GM23338 (cell line): ENCODE measurements at regions not wholly inside any gene's neighbourhood (a gene's known extent, or its start where the extent isn't known, plus 50 kb on each side); places are given as distances from the start of the nearest gene placed in this dataset. TPM values are rescaled to one million over a fixed set of nuclear protein-coding genes. Genes with fewer than 3 reads are reported as not detected.

Experiments used
- ATAC-seq: fragments of 200-7000 bp; cut with Tn5 transposase; 3 replicates; pipeline ENCODE4 v1.9.1; 2020
- DNase-seq: peaks from one replicate; pipeline ENCODE4 v3.0.0-alpha.2; 2015; ENCODE audit warnings: low spot score
- H2AFZ ChIP-seq: fragments of 200-600 bp; sonication (generic); 2 replicates; pipeline ENCODE4 v1.8.0; 2016; ENCODE audit warnings: antibody characterized with exemption, mild to moderate bottlenecking, moderate library complexity
- H3F3A ChIP-seq: fragments of 200-600 bp; sonication (generic); replicated peaks from 2 replicates; pipeline ENCODE4 v1.8.0; 2017; ENCODE audit warnings: antibody characterized with exemption, mixed run types, low read depth
- H3K27ac ChIP-seq: fragments of 200-600 bp; sonication (generic); 2 replicates; pipeline ENCODE4 v1.6.1; 2016; ENCODE audit warnings: low read depth
- H3K27me3 ChIP-seq: fragments of 200-600 bp; sonication (generic); 2 replicates; pipeline ENCODE4 v1.8.0; 2016; ENCODE audit warnings: mild to moderate bottlenecking, mixed run types, moderate library complexity; ENCODE audit not compliant: insufficient read depth
- H3K36me3 ChIP-seq: fragments of 200-600 bp; sonication (generic); 2 replicates; pipeline ENCODE4 v1.8.0; 2016; ENCODE audit warnings: mild to moderate bottlenecking; ENCODE audit not compliant: insufficient read depth
- H3K4me1 ChIP-seq: fragments of 200-600 bp; sonication (generic); 2 replicates; pipeline ENCODE4 v1.8.0; 2016; ENCODE audit warnings: mild to moderate bottlenecking, moderate library complexity; ENCODE audit not compliant: insufficient read depth
- H3K4me2 ChIP-seq: fragments of 200-600 bp; sonication (generic); 2 replicates; pipeline ENCODE4 v1.7.1; 2017; ENCODE audit warnings: mixed run types
- H3K4me3 ChIP-seq: fragments of 200-600 bp; sonication (generic); 2 replicates; pipeline ENCODE4 v1.6.1; 2016; ENCODE audit warnings: mixed run types
- H3K79me2 ChIP-seq: fragments of 200-600 bp; sonication (generic); replicated peaks from 2 replicates; pipeline ENCODE4 v1.8.0; 2017; ENCODE audit warnings: mild to moderate bottlenecking; ENCODE audit not compliant: insufficient read depth
- H3K9me2 ChIP-seq: fragments of 200-600 bp; sonication (generic); 2 replicates; pipeline ENCODE4 v1.8.0; 2017; ENCODE audit not compliant: insufficient read depth
- H4K20me1 ChIP-seq: fragments of 200-600 bp; sonication (generic); replicated peaks from 2 replicates; pipeline ENCODE4 v1.8.0; 2017; ENCODE audit warnings: mild to moderate bottlenecking; ENCODE audit not compliant: insufficient read depth
- H3K27ac Mint-ChIP-seq: 2 replicates; pipeline ENCODE4 v1.8.0; 2020; ENCODE audit warnings: inconsistent platforms, mild to moderate bottlenecking, moderate library complexity, mixed read lengths
- H3K27me3 Mint-ChIP-seq: 3 replicates; pipeline ENCODE4 v1.8.0; 2022; ENCODE audit warnings: low read depth, mild to moderate bottlenecking, moderate library complexity, mixed read lengths, inconsistent platforms; ENCODE audit not compliant: insufficient read depth, poor library complexity
- H3K36me3 Mint-ChIP-seq: 3 replicates; pipeline ENCODE4 v1.8.0; 2021; ENCODE audit warnings: low read depth, mild to moderate bottlenecking, inconsistent platforms, moderate library complexity, mixed read lengths
- H3K4me1 Mint-ChIP-seq: 3 replicates; pipeline ENCODE4 v1.8.0; 2020; ENCODE audit warnings: mild to moderate bottlenecking, inconsistent platforms, mixed read lengths
- H3K4me3 Mint-ChIP-seq: 3 replicates; pipeline ENCODE4 v1.8.0; 2021; ENCODE audit warnings: moderate library complexity, mild to moderate bottlenecking, inconsistent platforms, mixed read lengths
- H3K9me3 Mint-ChIP-seq: 3 replicates; pipeline ENCODE4 v1.8.0; 2020; ENCODE audit warnings: moderate library complexity, mild to moderate bottlenecking, inconsistent platforms, mixed read lengths
- CREB1 ChIP-seq: fragments of 250-450 bp; sonication (Bioruptor Pico); IDR thresholded peaks from 2 replicates; pipeline ENCODE4 v1.5.0; 2020; ENCODE audit warnings: low read depth, mild to moderate bottlenecking, moderate library complexity
- ETS1 ChIP-seq: IDR thresholded peaks from 2 replicates; pipeline ENCODE4 v1.6.1; 2016; ENCODE audit warnings: antibody characterized with exemption
- EZH2 ChIP-seq: fragments of 200-600 bp; sonication (generic); IDR thresholded peaks from one replicate; pipeline ENCODE4 v1.8.0; 2017; ENCODE audit warnings: antibody characterized with exemption, mild to moderate bottlenecking, low read depth; ENCODE audit not compliant: unreplicated experiment
- JUNB ChIP-seq: IDR thresholded peaks from one replicate; pipeline ENCODE4 v1.6.1; 2016; ENCODE audit warnings: antibody characterized with exemption; ENCODE audit not compliant: unreplicated experiment
- NANOG ChIP-seq: IDR thresholded peaks from 2 replicates; pipeline ENCODE4 v1.6.1; 2016; ENCODE audit warnings: antibody characterized with exemption, borderline replicate concordance
- STAT1 ChIP-seq: IDR thresholded peaks from one replicate; pipeline ENCODE4 v1.6.1; 2016; ENCODE audit warnings: antibody characterized with exemption; ENCODE audit not compliant: unreplicated experiment
- small RNA-seq: library from RNA; depleted of rRNA; stranded (forward); fragments of <200 nt; gene quantifications from one replicate; pipeline ENCODE3, GENCODE V24; 2014; ENCODE audit warnings: low replicate concordance

GRCh38 chr9:23638837-23639426, 187.1 kb downstream of the ELAVL2 start:
- Histone ChIP-seq H3K27ac (no peak overlapping the region), H3K4me3 (no peak overlapping the region), H3K27me3 (no peaks in the 10 kb centered on the region), H3K36me3 (peaks cover 24% of the 10 kb centered on the region; the same call in 1 of the 2 replicates), H4K20me1 (no peaks in the 10 kb centered on the region; the same call in 1 of the 2 replicates), H3K4me2 (no peak overlapping the region), H3K9me2 (no peaks in the 10 kb centered on the region), H3K79me2 (no peaks in the 10 kb centered on the region), H3F3A (no peaks in the 10 kb centered on the region), H3K4me1 (no peaks in the 10 kb centered on the region), H2AFZ (no peak overlapping the region)
- DNase-seq (no peak), ATAC-seq (no peak)
- peaks cover 41% of the 10 kb centered on the region for H3K36me3 Mint-ChIP-seq
- no peak overlapping the region for H3K27ac Mint-ChIP-seq
- H3K9me3 Mint-ChIP-seq = no peaks in the 10 kb centered on the region; the same call in 2 of the 3 replicates
- H3K4me1 Mint-ChIP-seq = no peaks in the 10 kb centered on the region
- peaks cover 3% of the 10 kb centered on the region for H3K27me3 Mint-ChIP-seq
- TF ChIP-seq CREB1 (CRISPR knock-in tag) (no peak), NANOG (no peak), ETS1 (no peak), EZH2 (no peak), STAT1 (no peak), JUNB (no peak)
- no peak overlapping the region for H3K4me3 Mint-ChIP-seq

Small RNAs in the stretch of these regions (small RNA-seq; reads per million reads assigned to genes)
- gene SUMO2P2 = not detected
